Endothelial cell of umbilical vein (primary cell): ENCODE measurements at regions not wholly inside any gene's neighbourhood (a gene's known extent, or its start where the extent isn't known, plus 50 kb on each side); places are given as distances from the start of the nearest gene placed in this dataset.

Experiments used
- BruUV-seq: library from RNA; stranded (reverse); fragments of 400-500 nt; replicated peaks from 2 replicates; lab custom pipeline; 2021; lab: Mats Ljungman, UMichigan
- CTCF ChIA-PET: fragments of 300-600, 350-600 bp; sonication (Branson Sonifier 250); formaldehyde crosslinking; loops from one replicate; lab custom pipeline; 2021; ENCODE audit warnings: antibody characterized with exemption, inconsistent platforms; lab: Charles Lee
- POLR2A ChIA-PET: fragments of 300-600, 350-600 bp; sonication (Branson Sonifier 250); formaldehyde crosslinking; loops from one replicate; lab custom pipeline; 2021; ENCODE audit warnings: antibody characterized with exemption, inconsistent platforms; lab: Charles Lee
- DNase-seq: peaks from one replicate; pipeline ENCODE4 v3.0.0-alpha.2; 2011; ENCODE audit warnings: low read depth, low spot score
- FAIRE-seq: peaks from 2 replicates; lab custom pipeline; 2011; peaks lifted over from hg19 to GRCh38; lab: Jason Lieb, UNC
- H2AFZ ChIP-seq: 2 replicates; pipeline ENCODE4 v1.6.0; 2012; ENCODE audit warnings: low read depth, low read length, control low read depth, inconsistent platforms
- H3K27ac ChIP-seq: 2 replicates; pipeline ENCODE4 v1.5.1; 2011; ENCODE audit warnings: low read depth, mild to moderate bottlenecking, control low read depth, low read length, moderate library complexity; ENCODE audit not compliant: insufficient read depth
- H3K27me3 ChIP-seq, 2 experiments: 2 replicates each; pipeline versions ENCODE4 v1.6.0 to v1.6.1; 2011; ENCODE audit warnings: low read length in 2 of 2, mixed read lengths in 1 of 2; ENCODE audit not compliant: control insufficient read depth in 2 of 2, insufficient read depth in 2 of 2
- H3K36me3 ChIP-seq, 2 experiments: 2 replicates in 1 of 2; 3 replicates in 1 of 2; pipeline ENCODE4 v1.5.1; 2011; ENCODE audit warnings: low read length in 2 of 2, mild to moderate bottlenecking in 1 of 2, moderate library complexity in 1 of 2; ENCODE audit not compliant: control insufficient read depth in 2 of 2, insufficient read depth in 2 of 2; ENCODE audit errors: extremely low read depth in 1 of 2
- H3K4me1 ChIP-seq: 3 replicates; pipeline ENCODE4 v1.5.1; 2011; ENCODE audit warnings: mild to moderate bottlenecking, low read length; ENCODE audit not compliant: control insufficient read depth, insufficient read depth; ENCODE audit errors: extremely low read depth
- H3K4me2 ChIP-seq: 2 replicates; pipeline ENCODE4 v1.6.1; 2011; ENCODE audit warnings: low read length, control low read depth, mixed read lengths; ENCODE audit not compliant: insufficient read depth
- H3K4me3 ChIP-seq, 3 experiments: fragments of 200-600 bp in 1 of 3; sonication (generic), shearing (Covaris generic) in 1 of 3; replicated peaks in 1 of 3; 2 replicates each; pipeline ENCODE4 v1.5.1; 2011 to 2016; ENCODE audit warnings: control low read depth in 3 of 3, low read length in 3 of 3, mild to moderate bottlenecking in 2 of 3, inconsistent platforms in 1 of 3, low read depth in 1 of 3, moderate library complexity in 1 of 3; ENCODE audit not compliant: insufficient read depth in 1 of 3
- H3K79me2 ChIP-seq: 2 replicates; pipeline ENCODE4 v1.6.0; 2012; ENCODE audit warnings: low read length, inconsistent platforms; ENCODE audit not compliant: control insufficient read depth, insufficient read depth
- H3K9ac ChIP-seq: replicated peaks from 2 replicates; pipeline ENCODE3; 2011; ENCODE audit warnings: low read length, control low read depth; ENCODE audit not compliant: insufficient read depth; ENCODE audit errors: extremely low read depth
- H3K9me1 ChIP-seq: replicated peaks from 3 replicates; pipeline ENCODE4 v1.6.0; 2011; ENCODE audit warnings: mild to moderate bottlenecking, low read length; ENCODE audit not compliant: control insufficient read depth, insufficient read depth; ENCODE audit errors: extremely low read depth
- H3K9me3 ChIP-seq: replicated peaks from 2 replicates; pipeline ENCODE4 v1.5.1; 2012; ENCODE audit warnings: low read length, inconsistent platforms; ENCODE audit not compliant: control insufficient read depth, insufficient read depth
- H4K20me1 ChIP-seq: replicated peaks from 2 replicates; pipeline ENCODE3; 2011; ENCODE audit warnings: mild to moderate bottlenecking, low read length; ENCODE audit not compliant: control insufficient read depth, insufficient read depth; ENCODE audit errors: extremely low read depth
- EZH2 ChIP-seq: IDR thresholded peaks from 2 replicates; pipeline ENCODE4 v1.6.1; 2012; ENCODE audit warnings: borderline replicate concordance, low read depth, mild to moderate bottlenecking, moderate library complexity, low read length, inconsistent platforms; ENCODE audit not compliant: severe bottlenecking
- FOS ChIP-seq: IDR thresholded peaks from 2 replicates; pipeline ENCODE4 v1.6.1; 2011; ENCODE audit warnings: mild to moderate bottlenecking, low read length, moderate library complexity, borderline replicate concordance; ENCODE audit not compliant: insufficient read depth
- GATA2 ChIP-seq: IDR thresholded peaks from 2 replicates; pipeline ENCODE4 v1.7.0; 2011; ENCODE audit warnings: low read depth, mild to moderate bottlenecking, moderate library complexity, mixed read lengths, low read length; ENCODE audit not compliant: insufficient read length, insufficient read depth
- JUN ChIP-seq: IDR thresholded peaks from 2 replicates; pipeline ENCODE4 v1.6.1; 2011; ENCODE audit warnings: borderline replicate concordance, low read depth; ENCODE audit not compliant: insufficient read length, insufficient read depth
- MYC ChIP-seq: IDR thresholded peaks from one replicate; pipeline ENCODE4 v1.6.1; 2011; ENCODE audit warnings: mild to moderate bottlenecking, low read depth, low read length
- POLR2A ChIP-seq: IDR thresholded peaks from 2 replicates; pipeline ENCODE4 v1.6.1; 2012; ENCODE audit warnings: low read depth, mild to moderate bottlenecking, control low read depth, low read length
- POLR2AphosphoS5 ChIP-seq: IDR thresholded peaks from 2 replicates; pipeline ENCODE4 v1.6.1; 2012; ENCODE audit warnings: low read depth, mild to moderate bottlenecking, control low read depth, low read length, moderate library complexity; ENCODE audit not compliant: insufficient read depth
- dilution Hi-C: fragments of 300-500 bp; cut with MboI; formaldehyde crosslinking; loops from one replicate; pipeline ENCODE4 v1.15.0; 2019; ENCODE audit warnings: low sequenced_read_pairs; ENCODE audit not compliant: extremely low pct_ligation_motif_present
- intact Hi-C: fragments of 100-400 bp; cut with micrococcal nuclease; formaldehyde crosslinking; loops from one replicate; pipeline ENCODE4 v1.10.0; 2022
- TF ChIP-seq, protein P1 (sequence below): IDR thresholded peaks from 2 replicates; pipeline ENCODE4 v1.6.1; 2011; ENCODE audit not compliant: insufficient read depth, insufficient read length
- TF ChIP-seq, protein P2 (sequence below), 2 donors: IDR thresholded peaks; 1 replicate in 1 of 2; 2 replicates in 1 of 2; pipeline ENCODE4 v1.5.1; 2011; ENCODE audit warnings: low read length in 2 of 2, mild to moderate bottlenecking in 2 of 2, moderate library complexity in 2 of 2, control low read depth in 1 of 2, inconsistent platforms in 1 of 2, low read depth in 1 of 2; ENCODE audit not compliant: insufficient read depth in 1 of 2; ENCODE audit errors: extremely low read depth in 1 of 2

DNA sequence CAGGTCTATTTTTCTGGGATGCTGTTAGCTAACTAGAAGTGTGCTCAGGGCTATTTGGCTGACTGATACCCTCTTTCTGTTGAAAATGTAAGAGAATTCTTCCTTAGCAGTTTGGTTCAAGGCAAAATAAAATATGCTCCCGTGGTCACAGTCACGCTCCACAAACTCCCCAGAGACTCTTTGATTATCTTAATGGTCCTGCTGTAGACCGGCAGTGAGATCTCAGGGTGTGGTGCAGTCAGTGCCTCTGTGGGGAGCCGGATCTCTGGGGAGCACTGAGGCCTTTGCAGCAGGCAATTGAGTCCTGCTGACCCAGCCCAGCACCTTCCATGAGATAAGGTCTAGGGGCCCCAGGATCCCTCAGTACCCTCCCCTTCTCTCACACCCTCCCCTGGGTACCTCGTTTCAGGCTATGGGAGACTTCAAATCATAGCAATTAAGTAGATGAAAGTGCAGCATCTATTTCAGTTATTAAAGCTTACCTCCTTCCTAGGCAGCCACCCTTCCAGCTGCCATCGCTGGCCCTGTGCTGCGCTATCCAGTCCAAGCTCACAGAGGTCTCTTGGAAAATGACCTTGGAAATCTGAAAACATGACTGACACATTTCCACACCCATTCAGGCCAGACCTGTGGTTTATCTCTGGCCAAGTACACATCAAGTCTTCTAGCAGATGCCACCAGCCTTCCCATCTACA, 98.1 kb downstream of the SEC16B start:
- ChIA-PET POLR2A (no interaction called here), CTCF (no interaction called here)
- Histone ChIP-seq H3K9me1 (no peaks in the 10 kb centered on the region), H3K36me3 (no peaks in the 10 kb centered on the region), H3K27me3 (no peaks in the 10 kb centered on the region), H3K4me3 (no peak overlapping the region), H3K79me2 (no peaks in the 10 kb centered on the region), H3K4me2 (no peak overlapping the region), H3K4me1 (no peaks in the 10 kb centered on the region), H3K9me3 (no peaks in the 10 kb centered on the region), H3K9ac (no peak overlapping the region), H3K27ac (no peak overlapping the region), H4K20me1 (no peaks in the 10 kb centered on the region), H2AFZ (no peak overlapping the region)
- dilution Hi-C loops (no loop called here), intact Hi-C loops (no loop called here)
- no TSS peak for BruUV-seq
- FAIRE-seq (no peak), DNase-seq (no peak)
- TF ChIP-seq FOS = no peak
- TF ChIP-seq JUN = no peak
- TF ChIP-seq, protein P1, sequence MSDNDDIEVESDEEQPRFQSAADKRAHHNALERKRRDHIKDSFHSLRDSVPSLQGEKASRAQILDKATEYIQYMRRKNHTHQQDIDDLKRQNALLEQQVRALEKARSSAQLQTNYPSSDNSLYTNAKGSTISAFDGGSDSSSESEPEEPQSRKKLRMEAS = no peak
- TF ChIP-seq POLR2AphosphoS5 = no peak
- TF ChIP-seq MYC = no peak
- TF ChIP-seq GATA2 = no peak
- no peak for TF ChIP-seq EZH2
- TF ChIP-seq POLR2A = no peak
- TF ChIP-seq, protein P2, sequence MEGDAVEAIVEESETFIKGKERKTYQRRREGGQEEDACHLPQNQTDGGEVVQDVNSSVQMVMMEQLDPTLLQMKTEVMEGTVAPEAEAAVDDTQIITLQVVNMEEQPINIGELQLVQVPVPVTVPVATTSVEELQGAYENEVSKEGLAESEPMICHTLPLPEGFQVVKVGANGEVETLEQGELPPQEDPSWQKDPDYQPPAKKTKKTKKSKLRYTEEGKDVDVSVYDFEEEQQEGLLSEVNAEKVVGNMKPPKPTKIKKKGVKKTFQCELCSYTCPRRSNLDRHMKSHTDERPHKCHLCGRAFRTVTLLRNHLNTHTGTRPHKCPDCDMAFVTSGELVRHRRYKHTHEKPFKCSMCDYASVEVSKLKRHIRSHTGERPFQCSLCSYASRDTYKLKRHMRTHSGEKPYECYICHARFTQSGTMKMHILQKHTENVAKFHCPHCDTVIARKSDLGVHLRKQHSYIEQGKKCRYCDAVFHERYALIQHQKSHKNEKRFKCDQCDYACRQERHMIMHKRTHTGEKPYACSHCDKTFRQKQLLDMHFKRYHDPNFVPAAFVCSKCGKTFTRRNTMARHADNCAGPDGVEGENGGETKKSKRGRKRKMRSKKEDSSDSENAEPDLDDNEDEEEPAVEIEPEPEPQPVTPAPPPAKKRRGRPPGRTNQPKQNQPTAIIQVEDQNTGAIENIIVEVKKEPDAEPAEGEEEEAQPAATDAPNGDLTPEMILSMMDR (IDR thresholded peaks at IDR 0.05; ENCODE audit: extremely low read depth in 1 of 2, insufficient read depth in 1 of 2, low read depth in 1 of 2, low read length in 2 of 2) = no peak
